GM12865 (cell line): ENCODE measurements at regions not wholly inside any gene's neighbourhood (a gene's known extent, or its start where the extent isn't known, plus 50 kb on each side); places are given as distances from the start of the nearest gene placed in this dataset.

Experiments
- DNase-seq: peaks from one replicate; pipeline ENCODE4 v3.0.0; 2010; ENCODE audit warnings: low read depth
- H3K4me3 ChIP-seq: 2 replicates; pipeline ENCODE4 v1.5.1; 2011; ENCODE audit warnings: mild to moderate bottlenecking, low read depth, low read length, control low read depth
- CTCF ChIP-seq: IDR thresholded peaks from 2 replicates; pipeline ENCODE4 v1.5.1; 2011; ENCODE audit warnings: low read length, control low read depth, low read depth, inconsistent platforms; ENCODE audit not compliant: insufficient read depth; ENCODE audit errors: missing control alignments

GRCh38 chr3:152102410-152102809 is 166.3 kb upstream of the MBNL1 start:
- no peak overlapping the region for H3K4me3 ChIP-seq
- DNase-seq = no peak
- no peak for TF ChIP-seq CTCF

- TF ChIP-seq CTCF = no peak
- H3K4me3 ChIP-seq = no peak overlapping the region
- DNase-seq = no peak
These were observed 165.5 kb upstream of the MBNL1 start for GRCh38 chr3:152103257-152103656.

- no peak for TF ChIP-seq CTCF
- no peak for DNase-seq
- H3K4me3 ChIP-seq = no peak overlapping the region
These were observed 163.8 kb upstream of the MBNL1 start for GRCh38 chr3:152104847-152105415.

DNA sequence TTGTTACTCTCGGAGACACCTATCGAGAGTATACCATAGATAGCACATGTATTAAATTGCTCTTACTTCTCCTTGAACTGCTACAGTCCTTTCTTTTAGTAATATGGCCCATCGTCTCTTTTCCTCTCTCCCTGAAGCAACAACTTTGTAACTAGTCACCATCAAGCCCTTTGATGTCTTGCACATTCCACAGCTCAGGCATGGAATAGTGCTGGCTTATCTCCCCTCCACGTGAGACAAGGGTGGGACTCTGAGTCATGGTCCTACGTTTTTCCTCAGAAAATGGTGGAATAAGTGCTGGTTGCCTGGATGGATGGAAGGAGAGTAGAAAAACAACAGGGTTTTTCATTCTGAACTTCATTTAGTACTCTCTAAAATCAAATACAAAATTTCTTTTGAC is 163.3 kb upstream of the MBNL1 start:
- H3K4me3 ChIP-seq = no peak overlapping the region
- TF ChIP-seq CTCF = no peak
- no peak for DNase-seq

DNA sequence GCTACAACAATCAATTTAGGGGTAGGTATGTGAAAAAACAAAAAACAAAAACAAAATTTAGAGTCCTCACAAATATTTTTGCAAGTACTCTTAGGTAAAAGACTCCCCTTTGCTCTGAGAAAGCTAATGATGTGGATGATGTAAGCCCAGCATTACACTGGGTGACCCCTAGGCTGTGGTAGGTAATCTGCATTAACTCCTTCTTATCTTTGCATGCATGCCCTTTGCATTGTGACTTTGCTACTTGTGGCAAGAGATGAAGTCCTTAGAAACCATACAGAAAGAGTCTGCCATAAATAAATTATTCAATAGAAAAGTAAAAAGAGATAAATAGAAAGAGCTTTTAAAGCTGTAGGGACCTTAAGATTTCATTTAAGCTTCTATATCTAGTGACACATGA is 159.7 kb upstream of the MBNL1 start:
- no peak for TF ChIP-seq CTCF
- DNase-seq = no peak
- no peak overlapping the region for H3K4me3 ChIP-seq

DNA sequence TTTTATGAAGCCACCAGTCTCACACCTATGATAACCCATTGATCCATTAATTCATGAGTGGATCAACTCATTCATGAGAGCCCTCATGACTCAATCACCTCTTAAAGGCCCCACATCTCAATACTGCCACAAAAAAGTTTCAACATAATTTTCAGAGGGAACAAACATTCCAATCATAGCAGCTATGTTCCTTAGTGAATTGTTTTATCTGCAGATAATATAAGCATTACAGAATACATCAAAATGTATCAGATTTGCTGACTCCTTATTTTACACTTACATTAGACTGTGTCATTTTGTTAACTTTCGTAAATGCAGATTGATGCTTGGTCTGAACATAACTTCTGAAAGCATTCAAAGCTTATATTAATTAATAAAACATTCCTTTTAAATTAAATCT is 155.3 kb upstream of the MBNL1 start:
- no peak overlapping the region for H3K4me3 ChIP-seq
- no peak for DNase-seq
- TF ChIP-seq CTCF = no peak

DNA sequence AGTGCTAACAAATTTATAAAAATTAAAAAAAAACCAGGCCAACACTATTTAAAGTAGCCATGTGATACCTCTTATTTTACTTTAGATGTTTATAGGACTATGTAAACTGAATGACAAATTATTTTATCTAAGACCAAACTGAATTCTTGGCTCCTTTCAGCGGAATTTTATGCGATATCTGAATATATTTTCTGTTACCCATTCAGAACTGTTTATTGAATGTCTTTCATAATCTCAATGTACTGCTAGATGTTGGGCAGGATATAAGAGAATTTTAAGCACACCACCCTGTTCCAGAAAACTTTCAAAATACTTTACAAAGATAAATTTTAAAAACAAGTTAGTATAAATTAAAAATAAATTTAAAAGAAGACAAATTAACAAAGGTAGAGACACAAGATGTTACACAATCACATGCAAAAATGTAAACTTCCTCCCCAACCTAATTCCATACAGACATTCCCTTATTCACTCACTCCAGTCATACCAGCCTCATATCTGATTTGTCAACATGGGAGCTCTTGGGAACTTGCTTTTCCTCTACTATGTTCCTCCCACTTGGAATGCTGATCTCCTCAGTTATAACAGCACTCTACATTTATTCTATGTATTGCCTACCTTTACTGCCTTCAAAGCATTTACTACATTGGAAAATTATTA is 154.6 kb upstream of the MBNL1 start:
- H3K4me3 ChIP-seq = no peak overlapping the region
- TF ChIP-seq CTCF = no peak
- no peak for DNase-seq
